IMR-90 (cell line): ENCODE measurements at regions not wholly inside any gene's neighbourhood (a gene's known extent, or its start where the extent isn't known, plus 50 kb on each side); places are given as distances from the start of the nearest gene placed in this dataset.
A peak's percentile ranks its signal among the peaks of the same experiment; 100 is the strongest.

Experiments
- ATAC-seq: fragments of 200-7000 bp; cut with Tn5 transposase; 2 replicates; pipeline ENCODE4 v1.9.1; 2020; ENCODE audit warnings: low read depth, mild to moderate bottlenecking, moderate library complexity
- BruUV-seq: library from RNA; stranded (reverse); fragments of 400-500 nt; replicated peaks from 2 replicates; lab custom pipeline; 2021; lab: Mats Ljungman, UMichigan
- CTCF ChIA-PET: fragments of 300-600 bp; formaldehyde crosslinking; extraction: SDS; loops from one replicate; lab custom pipeline; 2021; ENCODE audit warnings: antibody characterized with exemption; lab: Yijun Ruan, JAX
- POLR2A ChIA-PET: fragments of 300-600 bp; sonication (Branson Sonifier 250); formaldehyde crosslinking; loops from one replicate; lab custom pipeline; 2022; ENCODE audit warnings: antibody characterized with exemption; ENCODE audit not compliant: unreplicated experiment; lab: Charles Lee
- DNase-seq: peaks from one replicate; pipeline ENCODE4 v3.0.0; 2013
- H2AFZ ChIP-seq: replicated peaks from 2 replicates; pipeline ENCODE3; 2013; ENCODE audit warnings: low read length, mild to moderate bottlenecking; ENCODE audit not compliant: poor library complexity
- H2AK5ac ChIP-seq: 2 replicates; pipeline ENCODE4 v1.6.1; 2013; ENCODE audit warnings: low read depth, low read length, inconsistent platforms
- H2AK9ac ChIP-seq: replicated peaks from 2 replicates; pipeline ENCODE3; 2013; ENCODE audit warnings: mild to moderate bottlenecking, low read depth, low read length, moderate library complexity; ENCODE audit not compliant: poor library complexity
- H2BK120ac ChIP-seq: 2 replicates; pipeline ENCODE4 v1.6.1; 2013; ENCODE audit warnings: low read depth, low read length, inconsistent platforms
- H2BK15ac ChIP-seq: 3 replicates; pipeline ENCODE4 v1.6.1; 2013; ENCODE audit warnings: low read depth, low read length, inconsistent platforms
- H2BK20ac ChIP-seq: 2 replicates; pipeline ENCODE4 v1.6.1; 2013; ENCODE audit warnings: low read depth, mild to moderate bottlenecking, inconsistent platforms, low read length, moderate library complexity
- H2BK5ac ChIP-seq: 2 replicates; pipeline ENCODE4 v1.6.1; 2013; ENCODE audit warnings: mild to moderate bottlenecking, low read depth, low read length, inconsistent platforms; ENCODE audit not compliant: poor library complexity, severe bottlenecking
- H3K14ac ChIP-seq: replicated peaks from 2 replicates; pipeline ENCODE4 v1.6.1; 2013; ENCODE audit warnings: low read depth, low read length, inconsistent platforms
- H3K18ac ChIP-seq: 2 replicates; pipeline ENCODE4 v1.6.1; 2013; ENCODE audit warnings: low read depth, low read length, control low read depth
- H3K23ac ChIP-seq: 2 replicates; pipeline ENCODE4 v1.6.1; 2013; ENCODE audit warnings: low read depth, low read length, inconsistent platforms
- H3K27ac ChIP-seq: 2 replicates; pipeline ENCODE4 v1.5.1; 2013; ENCODE audit warnings: mild to moderate bottlenecking, control low read depth, low read length; ENCODE audit not compliant: insufficient read depth
- H3K27me3 ChIP-seq: 2 replicates; pipeline ENCODE4 v1.6.1; 2013; ENCODE audit warnings: low read length; ENCODE audit not compliant: control insufficient read depth, insufficient read depth
- H3K36me3 ChIP-seq: 2 replicates; pipeline ENCODE4 v1.6.1; 2013; ENCODE audit warnings: low read length, mixed read lengths; ENCODE audit not compliant: control insufficient read depth, insufficient read depth
- H3K4ac ChIP-seq: 2 replicates; pipeline ENCODE4 v1.6.1; 2013; ENCODE audit warnings: low read depth, low read length, inconsistent platforms
- H3K4me1 ChIP-seq: 2 replicates; pipeline ENCODE4 v1.6.1; 2013; ENCODE audit warnings: low read length, mixed read lengths; ENCODE audit not compliant: control insufficient read depth, insufficient read depth
- H3K4me2 ChIP-seq: 2 replicates; pipeline ENCODE4 v1.6.1; 2013; ENCODE audit warnings: low read depth, mild to moderate bottlenecking, control low read depth, low read length, moderate library complexity
- H3K4me3 ChIP-seq: 2 replicates; pipeline ENCODE4 v1.5.1; 2013; ENCODE audit warnings: low read depth, mild to moderate bottlenecking, control low read depth, low read length, moderate library complexity; ENCODE audit not compliant: insufficient read depth
- H3K56ac ChIP-seq: 2 replicates; pipeline ENCODE4 v1.6.1; 2013; ENCODE audit warnings: low read length, inconsistent platforms; ENCODE audit not compliant: insufficient read depth; ENCODE audit errors: extremely low read depth
- H3K79me1 ChIP-seq, 2 experiments: 2 replicates each; pipeline ENCODE4 v1.6.1; 2013; ENCODE audit warnings: low read length in 2 of 2, inconsistent platforms in 1 of 2, low read depth in 1 of 2
- H3K9ac ChIP-seq: 2 replicates; pipeline ENCODE4 v1.6.1; 2013; ENCODE audit warnings: low read depth, low read length, control low read depth
- H3K9me1 ChIP-seq: 2 replicates; pipeline ENCODE4 v1.6.1; 2013; ENCODE audit warnings: low read length, inconsistent platforms; ENCODE audit not compliant: insufficient read depth
- H3K9me3 ChIP-seq: 2 replicates; pipeline ENCODE4 v1.6.1; 2013; ENCODE audit warnings: low read length; ENCODE audit not compliant: control insufficient read depth, insufficient read depth
- H4K20me1 ChIP-seq: 2 replicates; pipeline ENCODE4 v1.6.1; 2013; ENCODE audit warnings: low read length, inconsistent platforms; ENCODE audit not compliant: insufficient read depth
- H4K5ac ChIP-seq: 2 replicates; pipeline ENCODE4 v1.6.1; 2013; ENCODE audit warnings: mild to moderate bottlenecking, low read depth, low read length, control low read depth
- H4K8ac ChIP-seq, 2 experiments: 2 replicates each; pipeline ENCODE4 v1.6.1; 2013; ENCODE audit warnings: low read depth in 2 of 2, low read length in 2 of 2, control low read depth in 1 of 2, inconsistent platforms in 1 of 2
- H4K91ac ChIP-seq: 2 replicates; pipeline ENCODE4 v1.6.1; 2013; ENCODE audit warnings: low read depth, low read length, inconsistent platforms; ENCODE audit not compliant: insufficient read depth
- BHLHE40 ChIP-seq: fragments of 150-350 bp; IDR thresholded peaks from 2 replicates; pipeline ENCODE4 v1.6.1; 2016; ENCODE audit warnings: mild to moderate bottlenecking, low read depth, low read length
- CEBPB ChIP-seq: IDR thresholded peaks from 2 replicates; pipeline ENCODE4 v1.6.1; 2012; ENCODE audit warnings: low read depth, low read length, improper control_type of control experiment
- CHD1 ChIP-seq: IDR thresholded peaks from 2 replicates; pipeline ENCODE4 v1.6.1; 2012; ENCODE audit warnings: low read depth, low read length, improper control_type of control experiment
- CTCF ChIP-seq: conservative IDR thresholded peaks from 2 replicates; pipeline ENCODE4 v1.5.1; 2012; ENCODE audit warnings: mild to moderate bottlenecking, low read depth, low read length, improper control_type of control experiment
- ELK1 ChIP-seq: fragments of 150-350 bp; IDR thresholded peaks from 2 replicates; pipeline ENCODE4 v1.6.1; 2016; ENCODE audit warnings: low read depth, mild to moderate bottlenecking, low read length, moderate library complexity, borderline replicate concordance
- FOS ChIP-seq: fragments of 150-350 bp; IDR thresholded peaks from 2 replicates; pipeline ENCODE4 v1.6.1; 2016; ENCODE audit warnings: low read depth, low read length
- MAFK ChIP-seq: IDR thresholded peaks from 2 replicates; pipeline ENCODE4 v1.6.1; 2012; ENCODE audit warnings: low read depth, low read length, improper control_type of control experiment
- MAZ ChIP-seq: IDR thresholded peaks from 2 replicates; pipeline ENCODE4 v1.6.1; 2012; ENCODE audit warnings: low read depth, mild to moderate bottlenecking, low read length, improper control_type of control experiment, moderate library complexity, borderline replicate concordance
- MXI1 ChIP-seq: IDR thresholded peaks from 2 replicates; pipeline ENCODE4 v1.6.1; 2012; ENCODE audit warnings: low read depth, mild to moderate bottlenecking, low read length, moderate library complexity, borderline replicate concordance
- NFE2L2 ChIP-seq: fragments of 150-350 bp; IDR thresholded peaks from 2 replicates; pipeline ENCODE4 v1.6.1; 2016; ENCODE audit warnings: low read depth, mild to moderate bottlenecking, low read length
- POLR2A ChIP-seq: IDR thresholded peaks from 2 replicates; pipeline ENCODE4 v1.6.1; 2012; ENCODE audit warnings: mild to moderate bottlenecking, low read depth, low read length
- RAD21 ChIP-seq: IDR thresholded peaks from 2 replicates; pipeline ENCODE4 v1.6.1; 2012; ENCODE audit warnings: low read length, improper control_type of control experiment
- RFX5 ChIP-seq: IDR thresholded peaks from 2 replicates; pipeline ENCODE4 v1.8.0; 2012; ENCODE audit warnings: low read depth, mild to moderate bottlenecking, low read length, moderate library complexity
- USF2 ChIP-seq: fragments of 150-350 bp; IDR thresholded peaks from 2 replicates; pipeline ENCODE4 v1.6.1; 2017; ENCODE audit warnings: mild to moderate bottlenecking, antibody characterized with exemption, low read length, low read depth
- WGBS, 2 experiments: methylation state at CpG; one replicate each; pipeline versions ENCODE4 v1.1.5 to v1.1.7; 2013; ENCODE audit warnings: missing lambda C conversion rate in 2 of 2; ENCODE audit not compliant: insufficient read length in 1 of 2; ENCODE audit errors: extremely low coverage in 2 of 2; 5-methylcytosine and 5-hydroxymethylcytosine counted together
- dilution Hi-C: fragments of 300-500 bp; cut with HindIII; formaldehyde crosslinking; loops from one replicate; pipeline ENCODE4 v1.14.3; 2018; ENCODE audit warnings: low sequenced_read_pairs; ENCODE audit not compliant: unreplicated experiment
- in situ Hi-C: fragments of 300-500 bp; cut with MboI; formaldehyde crosslinking; loops from 3 replicates; pipeline ENCODE4 v1.14.3; 2019; ENCODE audit warnings: low sequenced_read_pairs, inconsistent platforms, mixed read lengths
- intact Hi-C: fragments of 100-400 bp; cut with micrococcal nuclease; formaldehyde crosslinking; loops from 2 replicates; pipeline ENCODE4 v1.10.0; 2022

GRCh38 chr6:74713941-74714340 is 491.9 kb downstream of the COL12A1 start (continued):
- TF ChIP-seq MXI1 (no peak), NFE2L2 (no peak)

GRCh38 chr6:74705451-74705850 is 500.4 kb downstream of the COL12A1 start:
- H3K4ac ChIP-seq = no peak overlapping the region
- DNase-seq (peak; percentile 13), ATAC-seq (peak; percentile 46; the same call in 1 of the 2 replicates)
- H3K9me3 ChIP-seq = no peaks in the 10 kb centered on the region
- H3K18ac ChIP-seq = peak overlapping the region; percentile 23; the same call in 1 of the 2 replicates
- no peak overlapping the region for H2AK5ac ChIP-seq
- H3K79me1 ChIP-seq = no peaks in the 10 kb centered on the region
- H2BK120ac ChIP-seq = no peak overlapping the region
- no CpG with 5 or more reads among the region's 1 CpG for WGBS, 2 experiments
- no peak overlapping the region for H2BK20ac ChIP-seq
- H4K20me1 ChIP-seq = no peaks in the 10 kb centered on the region
- H3K4me1 ChIP-seq = peaks cover 2% of the 10 kb centered on the region; the same call in 1 of the 2 replicates
- no peak overlapping the region for H2AK9ac ChIP-seq
- no peak overlapping the region for H3K23ac ChIP-seq
- H2AFZ ChIP-seq = peak overlapping the region; percentile 12
- no peak overlapping the region for H3K4me3 ChIP-seq
- CTCF ChIA-PET = no interaction called here
- H3K14ac ChIP-seq = peak overlapping the region; percentile 29; the same call in 1 of the 2 replicates
- H3K9me1 ChIP-seq = no peaks in the 10 kb centered on the region
- dilution Hi-C loops = no loop called here
- intact Hi-C loops = no loop called here
- H3K27ac ChIP-seq = no peak overlapping the region
- H2BK5ac ChIP-seq = no peak overlapping the region
- no peak overlapping the region for H4K91ac ChIP-seq
- H3K4me2 ChIP-seq = no peak overlapping the region; the same call in 1 of the 2 replicates
- H2BK15ac ChIP-seq = 0 out of 3 replicates have a peak overlapping the region, but pooled peaks have one; percentile 21
- no peaks in the 10 kb centered on the region for H3K27me3 ChIP-seq
- BruUV-seq = no TSS peak
- H3K9ac ChIP-seq = no peak overlapping the region
- in situ Hi-C loops = no loop called here
- H4K5ac ChIP-seq = no peak overlapping the region; the same call in 1 of the 2 replicates
- H3K36me3 ChIP-seq = no peaks in the 10 kb centered on the region
- no peak overlapping the region for H3K56ac ChIP-seq
- POLR2A ChIA-PET = no interaction called here
- H4K8ac ChIP-seq = peak overlapping the region in 1 of 2 experiments; percentile 4; a peak in 1 of 4 replicates
- TF ChIP-seq BHLHE40 (no peak), RAD21 (no peak), ELK1 (no peak), CEBPB (no peak), USF2 (no peak), CHD1 (no peak), POLR2A (no peak), RFX5 (no peak), MXI1 (no peak), CTCF (no peak), MAZ (no peak), NFE2L2 (no peak), FOS (no peak), MAFK (no peak)
